GM23338 (cell line): ENCODE measurements at regions not wholly inside any gene's neighbourhood (a gene's known extent, or its start where the extent isn't known, plus 50 kb on each side); places are given as distances from the start of the nearest gene placed in this dataset.

Source experiments
- ATAC-seq: fragments of 200-7000 bp; cut with Tn5 transposase; 3 replicates; pipeline ENCODE4 v1.9.1; 2020
- DNase-seq: peaks from one replicate; pipeline ENCODE4 v3.0.0-alpha.2; 2015; ENCODE audit warnings: low spot score
- H2AFZ ChIP-seq: fragments of 200-600 bp; sonication (generic); 2 replicates; pipeline ENCODE4 v1.8.0; 2016; ENCODE audit warnings: antibody characterized with exemption, mild to moderate bottlenecking, moderate library complexity
- H3F3A ChIP-seq: fragments of 200-600 bp; sonication (generic); replicated peaks from 2 replicates; pipeline ENCODE4 v1.8.0; 2017; ENCODE audit warnings: antibody characterized with exemption, mixed run types, low read depth
- H3K27ac ChIP-seq: fragments of 200-600 bp; sonication (generic); 2 replicates; pipeline ENCODE4 v1.6.1; 2016; ENCODE audit warnings: low read depth
- H3K27me3 ChIP-seq: fragments of 200-600 bp; sonication (generic); 2 replicates; pipeline ENCODE4 v1.8.0; 2016; ENCODE audit warnings: mild to moderate bottlenecking, mixed run types, moderate library complexity; ENCODE audit not compliant: insufficient read depth
- H3K36me3 ChIP-seq: fragments of 200-600 bp; sonication (generic); 2 replicates; pipeline ENCODE4 v1.8.0; 2016; ENCODE audit warnings: mild to moderate bottlenecking; ENCODE audit not compliant: insufficient read depth
- H3K4me1 ChIP-seq: fragments of 200-600 bp; sonication (generic); 2 replicates; pipeline ENCODE4 v1.8.0; 2016; ENCODE audit warnings: mild to moderate bottlenecking, moderate library complexity; ENCODE audit not compliant: insufficient read depth
- H3K4me2 ChIP-seq: fragments of 200-600 bp; sonication (generic); 2 replicates; pipeline ENCODE4 v1.7.1; 2017; ENCODE audit warnings: mixed run types
- H3K4me3 ChIP-seq: fragments of 200-600 bp; sonication (generic); 2 replicates; pipeline ENCODE4 v1.6.1; 2016; ENCODE audit warnings: mixed run types
- H3K79me2 ChIP-seq: fragments of 200-600 bp; sonication (generic); replicated peaks from 2 replicates; pipeline ENCODE4 v1.8.0; 2017; ENCODE audit warnings: mild to moderate bottlenecking; ENCODE audit not compliant: insufficient read depth
- H3K9me2 ChIP-seq: fragments of 200-600 bp; sonication (generic); 2 replicates; pipeline ENCODE4 v1.8.0; 2017; ENCODE audit not compliant: insufficient read depth
- H4K20me1 ChIP-seq: fragments of 200-600 bp; sonication (generic); replicated peaks from 2 replicates; pipeline ENCODE4 v1.8.0; 2017; ENCODE audit warnings: mild to moderate bottlenecking; ENCODE audit not compliant: insufficient read depth
- H3K27ac Mint-ChIP-seq: 2 replicates; pipeline ENCODE4 v1.8.0; 2020; ENCODE audit warnings: inconsistent platforms, mild to moderate bottlenecking, moderate library complexity, mixed read lengths
- H3K27me3 Mint-ChIP-seq: 3 replicates; pipeline ENCODE4 v1.8.0; 2022; ENCODE audit warnings: low read depth, mild to moderate bottlenecking, moderate library complexity, mixed read lengths, inconsistent platforms; ENCODE audit not compliant: insufficient read depth, poor library complexity
- H3K36me3 Mint-ChIP-seq: 3 replicates; pipeline ENCODE4 v1.8.0; 2021; ENCODE audit warnings: low read depth, mild to moderate bottlenecking, inconsistent platforms, moderate library complexity, mixed read lengths
- H3K4me1 Mint-ChIP-seq: 3 replicates; pipeline ENCODE4 v1.8.0; 2020; ENCODE audit warnings: mild to moderate bottlenecking, inconsistent platforms, mixed read lengths
- H3K4me3 Mint-ChIP-seq: 3 replicates; pipeline ENCODE4 v1.8.0; 2021; ENCODE audit warnings: moderate library complexity, mild to moderate bottlenecking, inconsistent platforms, mixed read lengths
- H3K9me3 Mint-ChIP-seq: 3 replicates; pipeline ENCODE4 v1.8.0; 2020; ENCODE audit warnings: moderate library complexity, mild to moderate bottlenecking, inconsistent platforms, mixed read lengths
- TF ChIP-seq, protein P1 (sequence below): fragments of 250-450 bp; sonication (Bioruptor Pico); IDR thresholded peaks from 2 replicates; pipeline ENCODE4 v1.5.0; 2020; ENCODE audit warnings: mild to moderate bottlenecking, moderate library complexity
- TF ChIP-seq, protein P2 (sequence below): IDR thresholded peaks from one replicate; pipeline ENCODE4 v1.6.1; 2018; ENCODE audit warnings: antibody characterized with exemption; ENCODE audit not compliant: unreplicated experiment

DNA sequence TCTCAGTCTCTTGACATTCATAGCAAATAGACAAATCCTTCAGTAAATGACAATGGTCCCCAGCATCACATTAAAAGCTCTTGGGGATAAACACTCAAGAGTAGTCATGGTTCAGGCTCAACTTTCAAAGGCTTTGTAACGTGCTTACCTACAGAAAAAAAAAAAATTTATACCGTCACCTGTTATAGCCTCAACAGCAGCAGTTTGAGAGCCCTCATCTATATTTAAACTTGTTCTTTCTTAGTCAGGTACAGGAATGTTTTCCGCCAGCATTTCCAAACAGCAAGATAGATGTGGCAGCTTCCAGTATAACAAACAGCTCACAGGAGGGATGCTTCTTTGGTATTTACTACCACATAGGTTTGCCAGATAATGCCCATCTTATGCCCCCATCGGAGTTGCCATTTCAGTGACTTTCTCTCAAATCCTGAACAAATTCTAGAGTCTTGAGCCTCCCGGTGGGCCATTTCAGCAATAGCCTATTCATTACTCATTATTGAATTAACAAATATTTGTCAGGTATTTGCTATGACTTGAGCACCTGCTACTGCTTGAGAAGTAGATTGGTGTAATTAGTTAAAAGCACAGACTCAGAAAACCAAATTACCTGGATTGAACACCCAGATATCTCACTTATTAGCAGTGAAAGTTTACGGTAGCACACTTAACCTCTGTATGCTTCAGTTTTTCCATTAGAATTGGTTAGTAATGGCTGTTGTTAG lies 470.0 kb downstream of the EBF1 start:
- no peak overlapping the region for H3K27ac Mint-ChIP-seq
- Histone ChIP-seq H2AFZ (no peak overlapping the region), H3F3A (no peaks in the 10 kb centered on the region), H3K4me2 (no peak overlapping the region), H3K36me3 (no peaks in the 10 kb centered on the region), H3K27me3 (no peaks in the 10 kb centered on the region), H3K9me2 (0 out of 2 replicates have a peak, but pooled peaks cover 3% of the 10 kb centered on the region), H3K27ac (no peak overlapping the region), H3K79me2 (no peaks in the 10 kb centered on the region), H4K20me1 (no peaks in the 10 kb centered on the region), H3K4me1 (no peaks in the 10 kb centered on the region), H3K4me3 (no peak overlapping the region)
- no peaks in the 10 kb centered on the region for H3K9me3 Mint-ChIP-seq
- H3K4me1 Mint-ChIP-seq, result no peaks in the 10 kb centered on the region
- TF ChIP-seq, protein P1, sequence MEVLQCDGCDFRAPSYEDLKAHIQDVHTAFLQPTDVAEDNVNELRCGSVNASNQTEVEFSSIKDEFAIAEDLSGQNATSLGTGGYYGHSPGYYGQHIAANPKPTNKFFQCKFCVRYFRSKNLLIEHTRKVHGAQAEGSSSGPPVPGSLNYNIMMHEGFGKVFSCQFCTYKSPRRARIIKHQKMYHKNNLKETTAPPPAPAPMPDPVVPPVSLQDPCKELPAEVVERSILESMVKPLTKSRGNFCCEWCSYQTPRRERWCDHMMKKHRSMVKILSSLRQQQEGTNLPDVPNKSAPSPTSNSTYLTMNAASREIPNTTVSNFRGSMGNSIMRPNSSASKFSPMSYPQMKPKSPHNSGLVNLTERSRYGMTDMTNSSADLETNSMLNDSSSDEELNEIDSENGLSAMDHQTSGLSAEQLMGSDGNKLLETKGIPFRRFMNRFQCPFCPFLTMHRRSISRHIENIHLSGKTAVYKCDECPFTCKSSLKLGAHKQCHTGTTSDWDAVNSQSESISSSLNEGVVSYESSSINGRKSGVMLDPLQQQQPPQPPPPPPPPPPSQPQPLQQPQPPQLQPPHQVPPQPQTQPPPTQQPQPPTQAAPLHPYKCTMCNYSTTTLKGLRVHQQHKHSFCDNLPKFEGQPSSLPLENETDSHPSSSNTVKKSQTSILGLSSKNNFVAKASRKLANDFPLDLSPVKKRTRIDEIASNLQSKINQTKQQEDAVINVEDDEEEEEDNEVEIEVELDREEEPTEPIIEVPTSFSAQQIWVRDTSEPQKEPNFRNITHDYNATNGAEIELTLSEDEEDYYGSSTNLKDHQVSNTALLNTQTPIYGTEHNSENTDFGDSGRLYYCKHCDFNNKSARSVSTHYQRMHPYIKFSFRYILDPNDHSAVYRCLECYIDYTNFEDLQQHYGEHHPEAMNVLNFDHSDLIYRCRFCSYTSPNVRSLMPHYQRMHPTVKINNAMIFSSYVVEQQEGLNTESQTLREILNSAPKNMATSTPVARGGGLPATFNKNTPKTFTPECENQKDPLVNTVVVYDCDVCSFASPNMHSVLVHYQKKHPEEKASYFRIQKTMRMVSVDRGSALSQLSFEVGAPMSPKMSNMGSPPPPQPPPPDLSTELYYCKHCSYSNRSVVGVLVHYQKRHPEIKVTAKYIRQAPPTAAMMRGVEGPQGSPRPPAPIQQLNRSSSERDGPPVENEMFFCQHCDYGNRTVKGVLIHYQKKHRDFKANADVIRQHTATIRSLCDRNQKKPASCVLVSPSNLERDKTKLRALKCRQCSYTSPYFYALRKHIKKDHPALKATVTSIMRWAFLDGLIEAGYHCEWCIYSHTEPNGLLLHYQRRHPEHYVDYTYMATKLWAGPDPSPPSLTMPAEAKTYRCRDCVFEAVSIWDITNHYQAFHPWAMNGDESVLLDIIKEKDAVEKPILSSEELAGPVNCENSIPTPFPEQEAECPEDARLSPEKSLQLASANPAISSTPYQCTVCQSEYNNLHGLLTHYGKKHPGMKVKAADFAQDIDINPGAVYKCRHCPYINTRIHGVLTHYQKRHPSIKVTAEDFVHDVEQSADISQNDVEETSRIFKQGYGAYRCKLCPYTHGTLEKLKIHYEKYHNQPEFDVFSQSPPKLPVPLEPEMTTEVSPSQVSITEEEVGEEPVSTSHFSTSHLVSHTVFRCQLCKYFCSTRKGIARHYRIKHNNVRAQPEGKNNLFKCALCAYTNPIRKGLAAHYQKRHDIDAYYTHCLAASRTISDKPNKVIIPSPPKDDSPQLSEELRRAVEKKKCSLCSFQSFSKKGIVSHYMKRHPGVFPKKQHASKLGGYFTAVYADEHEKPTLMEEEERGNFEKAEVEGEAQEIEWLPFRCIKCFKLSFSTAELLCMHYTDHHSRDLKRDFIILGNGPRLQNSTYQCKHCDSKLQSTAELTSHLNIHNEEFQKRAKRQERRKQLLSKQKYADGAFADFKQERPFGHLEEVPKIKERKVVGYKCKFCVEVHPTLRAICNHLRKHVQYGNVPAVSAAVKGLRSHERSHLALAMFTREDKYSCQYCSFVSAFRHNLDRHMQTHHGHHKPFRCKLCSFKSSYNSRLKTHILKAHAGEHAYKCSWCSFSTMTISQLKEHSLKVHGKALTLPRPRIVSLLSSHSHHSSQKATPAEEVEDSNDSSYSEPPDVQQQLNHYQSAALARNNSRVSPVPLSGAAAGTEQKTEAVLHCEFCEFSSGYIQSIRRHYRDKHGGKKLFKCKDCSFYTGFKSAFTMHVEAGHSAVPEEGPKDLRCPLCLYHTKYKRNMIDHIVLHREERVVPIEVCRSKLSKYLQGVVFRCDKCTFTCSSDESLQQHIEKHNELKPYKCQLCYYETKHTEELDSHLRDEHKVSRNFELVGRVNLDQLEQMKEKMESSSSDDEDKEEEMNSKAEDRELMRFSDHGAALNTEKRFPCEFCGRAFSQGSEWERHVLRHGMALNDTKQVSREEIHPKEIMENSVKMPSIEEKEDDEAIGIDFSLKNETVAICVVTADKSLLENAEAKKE (CRISPR knock-in tag), result no peak
- H3K36me3 Mint-ChIP-seq, result no peaks in the 10 kb centered on the region
- no peaks in the 10 kb centered on the region for H3K27me3 Mint-ChIP-seq
- H3K4me3 Mint-ChIP-seq, result no peak overlapping the region
- DNase-seq, result no peak
- ATAC-seq, result no peak

- H3K27ac ChIP-seq, result no peak overlapping the region
- H4K20me1 ChIP-seq, result no peaks in the 10 kb centered on the region
- Mint-ChIP-seq H3K4me1 (no peaks in the 10 kb centered on the region), H3K27ac (no peak overlapping the region), H3K36me3 (no peaks in the 10 kb centered on the region), H3K27me3 (no peaks in the 10 kb centered on the region), H3K9me3 (no peaks in the 10 kb centered on the region), H3K4me3 (no peak overlapping the region)
- ATAC-seq (no peak), DNase-seq (no peak)
- no peak overlapping the region for H3K4me2 ChIP-seq
- no peaks in the 10 kb centered on the region for H3K4me1 ChIP-seq
- no peaks in the 10 kb centered on the region for H3K79me2 ChIP-seq
- no peaks in the 10 kb centered on the region for H3F3A ChIP-seq
- no peak overlapping the region for H2AFZ ChIP-seq
- H3K4me3 ChIP-seq, result no peak overlapping the region
- no peaks in the 10 kb centered on the region for H3K27me3 ChIP-seq
- peaks cover 7% of the 10 kb centered on the region; the same call in 1 of the 2 replicates for H3K9me2 ChIP-seq
- H3K36me3 ChIP-seq, result no peaks in the 10 kb centered on the region
- TF ChIP-seq, protein P2, sequence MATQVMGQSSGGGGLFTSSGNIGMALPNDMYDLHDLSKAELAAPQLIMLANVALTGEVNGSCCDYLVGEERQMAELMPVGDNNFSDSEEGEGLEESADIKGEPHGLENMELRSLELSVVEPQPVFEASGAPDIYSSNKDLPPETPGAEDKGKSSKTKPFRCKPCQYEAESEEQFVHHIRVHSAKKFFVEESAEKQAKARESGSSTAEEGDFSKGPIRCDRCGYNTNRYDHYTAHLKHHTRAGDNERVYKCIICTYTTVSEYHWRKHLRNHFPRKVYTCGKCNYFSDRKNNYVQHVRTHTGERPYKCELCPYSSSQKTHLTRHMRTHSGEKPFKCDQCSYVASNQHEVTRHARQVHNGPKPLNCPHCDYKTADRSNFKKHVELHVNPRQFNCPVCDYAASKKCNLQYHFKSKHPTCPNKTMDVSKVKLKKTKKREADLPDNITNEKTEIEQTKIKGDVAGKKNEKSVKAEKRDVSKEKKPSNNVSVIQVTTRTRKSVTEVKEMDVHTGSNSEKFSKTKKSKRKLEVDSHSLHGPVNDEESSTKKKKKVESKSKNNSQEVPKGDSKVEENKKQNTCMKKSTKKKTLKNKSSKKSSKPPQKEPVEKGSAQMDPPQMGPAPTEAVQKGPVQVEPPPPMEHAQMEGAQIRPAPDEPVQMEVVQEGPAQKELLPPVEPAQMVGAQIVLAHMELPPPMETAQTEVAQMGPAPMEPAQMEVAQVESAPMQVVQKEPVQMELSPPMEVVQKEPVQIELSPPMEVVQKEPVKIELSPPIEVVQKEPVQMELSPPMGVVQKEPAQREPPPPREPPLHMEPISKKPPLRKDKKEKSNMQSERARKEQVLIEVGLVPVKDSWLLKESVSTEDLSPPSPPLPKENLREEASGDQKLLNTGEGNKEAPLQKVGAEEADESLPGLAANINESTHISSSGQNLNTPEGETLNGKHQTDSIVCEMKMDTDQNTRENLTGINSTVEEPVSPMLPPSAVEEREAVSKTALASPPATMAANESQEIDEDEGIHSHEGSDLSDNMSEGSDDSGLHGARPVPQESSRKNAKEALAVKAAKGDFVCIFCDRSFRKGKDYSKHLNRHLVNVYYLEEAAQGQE, result no peak
These were observed 473.0 kb downstream of the EBF1 start for GRCh38 chr5:158626718-158627117.
